ENCODE measurements at regions not wholly inside any gene's neighbourhood (a gene's known extent, or its start where the extent isn't known, plus 50 kb on each side); places are given as distances from the start of the nearest gene placed in this dataset.

GRCh38 chr12:58764100-58764953, 156.0 kb downstream of the LRIG3 start:
- Histone ChIP-seq H3K4me3 (no peak overlapping the region), H3K27ac (peak overlapping the region in 1 of 4 donors; percentile 78), H3K4me1 (peaks cover 17 to 35% (median 22%) of the 10 kb centered on the region in 3 donors), H3K9me3 (no peaks in the 10 kb centered on the region), H3K36me3 (no peaks in the 10 kb centered on the region), H3K27me3 (no peaks in the 10 kb centered on the region)
- intact Hi-C loops (cut with DNase I) = no loop called here
- no peak for DNase-seq
- WGBS, 2 donors = 53 to 58% methylated on average over 6 of the region's 6 CpGs
- no peak for FAIRE-seq
- TF ChIP-seq CTCF (IDR thresholded peaks at IDR 0.05) = no peak
- no peak for ATAC-seq

GRCh38 chr12:58765076-58765475, 155.2 kb downstream of the LRIG3 start:
- ATAC-seq = peak in 3 of 4 donors; percentile 21 to 49 (median 31)
- no peaks in the 10 kb centered on the region for H3K9me3 ChIP-seq
- H3K27ac ChIP-seq = peak overlapping the region in 3 of 4 donors; percentile 64 to 78 (median 70)
- no peak for TF ChIP-seq CTCF (IDR thresholded peaks at IDR 0.05)
- no peak for DNase-seq
- H3K4me1 ChIP-seq = peaks cover 17 to 35% (median 22%) of the 10 kb centered on the region in 3 donors
- intact Hi-C loops (cut with DNase I) = no loop called here
- no peak overlapping the region for H3K4me3 ChIP-seq
- no peaks in the 10 kb centered on the region for H3K27me3 ChIP-seq
- H3K36me3 ChIP-seq = no peaks in the 10 kb centered on the region
- FAIRE-seq = no peak
- WGBS, 2 donors = 28 to 37% methylated on average over 2 of the region's 2 CpGs

DNA sequence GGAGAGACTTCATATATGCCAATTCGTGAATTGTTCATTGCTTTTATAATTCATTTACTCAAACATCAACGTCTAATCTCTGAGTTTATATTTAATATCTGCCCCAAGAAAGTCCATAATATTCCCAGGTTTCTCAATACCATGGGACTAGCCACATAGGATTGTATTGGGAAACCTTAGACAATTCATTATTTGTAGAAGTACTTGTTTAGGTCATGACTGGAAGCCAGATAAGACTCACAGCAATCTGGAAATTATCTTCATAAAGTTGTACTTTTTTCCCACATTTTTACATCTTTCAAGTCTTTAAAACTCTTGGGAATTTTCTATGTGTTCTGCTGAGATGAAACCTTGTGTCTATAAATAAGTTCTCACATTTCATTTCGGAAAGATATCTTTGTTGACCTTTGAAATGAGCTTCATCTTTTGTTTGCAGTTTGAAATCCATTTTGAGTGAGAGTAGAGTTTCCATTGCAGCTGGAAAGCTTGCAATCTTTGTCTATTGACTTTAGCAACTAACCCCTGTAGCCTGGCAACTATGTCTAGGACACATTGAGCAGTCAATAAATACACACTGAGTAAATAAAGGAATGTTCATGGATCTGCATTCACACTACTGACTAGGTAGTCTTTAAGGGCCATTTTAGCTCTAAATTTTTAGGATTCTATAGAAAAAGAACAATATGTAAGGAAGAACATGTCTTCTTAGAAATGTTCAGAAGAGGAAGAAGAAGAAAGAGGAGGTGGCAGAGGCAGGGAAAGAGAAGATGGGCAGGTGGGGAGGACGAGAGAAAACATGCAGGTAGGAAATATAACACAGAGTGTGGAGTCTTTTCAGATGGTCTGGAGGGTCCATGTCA, 154.4 kb downstream of the LRIG3 start:
- H3K4me1 ChIP-seq = peaks cover 17 to 35% (median 22%) of the 10 kb centered on the region in 3 donors
- H3K9me3 ChIP-seq = no peaks in the 10 kb centered on the region
- ATAC-seq (peak; percentile 94 to 99 (median 96)), DNase-seq (peak in 3 of 6 donors; percentile 26 to 70 (median 65)), FAIRE-seq (peak; percentile 72)
- intact Hi-C loops (cut with DNase I) = no loop called here
- TF ChIP-seq CTCF (IDR thresholded peaks at IDR 0.05) = no peak
- WGBS, 2 donors = 16 to 19% methylated on average over 4 of the region's 4 CpGs
- H3K27me3 ChIP-seq = no peaks in the 10 kb centered on the region
- peak overlapping the region; percentile 64 to 84 (median 74) for H3K27ac ChIP-seq
- H3K36me3 ChIP-seq = no peaks in the 10 kb centered on the region
- H3K4me3 ChIP-seq = no peak overlapping the region

- intact Hi-C loops (cut with DNase I) = no loop called here
- Histone ChIP-seq H3K9me3 (no peaks in the 10 kb centered on the region), H3K4me1 (peaks cover 17 to 35% (median 22%) of the 10 kb centered on the region in 3 donors), H3K36me3 (no peaks in the 10 kb centered on the region), H3K27ac (peak overlapping the region; percentile 64 to 84 (median 74)), H3K27me3 (no peaks in the 10 kb centered on the region), H3K4me3 (no peak overlapping the region)
- 43 to 46% methylated on average over 3 of the region's 3 CpGs for WGBS, 2 donors
- no peak for FAIRE-seq
- DNase-seq = no peak
- peak in 3 of 4 donors; percentile 15 to 20 (median 17) for ATAC-seq
- no peak for TF ChIP-seq CTCF (IDR thresholded peaks at IDR 0.05)
Measured at GRCh38 chr12:58766513-58766870, 153.8 kb downstream of the LRIG3 start.
